Spinal cord (tissue), 9 donors: ENCODE measurements at regions not wholly inside any gene's neighbourhood (a gene's known extent, or its start where the extent isn't known, plus 50 kb on each side); places are given as distances from the start of the nearest gene placed in this dataset.

ENCODE experiments used
- DNase-seq, 6 donors: peaks; one replicate each; pipeline versions ENCODE4 v3.0.0 to v3.0.0-alpha.2; 2013 to 2015; ENCODE audit warnings: low spot score in 6 of 6, low read depth in 4 of 6
- H3K27ac ChIP-seq: one replicate; pipeline ENCODE4 v1.5.1; 2013; ENCODE audit warnings: low read depth, low read length, control low read depth
- H3K27me3 ChIP-seq: one replicate; pipeline ENCODE4 v1.6.1; 2013; ENCODE audit warnings: low read length; ENCODE audit not compliant: control insufficient read depth, insufficient read depth
- H3K36me3 ChIP-seq: one replicate; pipeline ENCODE4 v1.6.1; 2013; ENCODE audit warnings: low read length; ENCODE audit not compliant: control insufficient read depth, insufficient read depth
- H3K4me1 ChIP-seq: one replicate; pipeline ENCODE4 v1.6.1; 2013; ENCODE audit warnings: low read length; ENCODE audit not compliant: control insufficient read depth, insufficient read depth
- H3K4me3 ChIP-seq: one replicate; pipeline ENCODE4 v1.5.1; 2013; ENCODE audit warnings: low read depth, low read length, control low read depth
- H3K9me3 ChIP-seq: one replicate; pipeline ENCODE4 v1.6.1; 2013; ENCODE audit warnings: low read length; ENCODE audit not compliant: control insufficient read depth, insufficient read depth
- whole genome bisulfite sequencing: methylation state at CpG from one replicate; pipeline ENCODE4 v1.1.5; 2013; ENCODE audit warnings: missing lambda C conversion rate; ENCODE audit not compliant: insufficient coverage; 5-methylcytosine and 5-hydroxymethylcytosine counted together
- donor health status: healthy.

DNA sequence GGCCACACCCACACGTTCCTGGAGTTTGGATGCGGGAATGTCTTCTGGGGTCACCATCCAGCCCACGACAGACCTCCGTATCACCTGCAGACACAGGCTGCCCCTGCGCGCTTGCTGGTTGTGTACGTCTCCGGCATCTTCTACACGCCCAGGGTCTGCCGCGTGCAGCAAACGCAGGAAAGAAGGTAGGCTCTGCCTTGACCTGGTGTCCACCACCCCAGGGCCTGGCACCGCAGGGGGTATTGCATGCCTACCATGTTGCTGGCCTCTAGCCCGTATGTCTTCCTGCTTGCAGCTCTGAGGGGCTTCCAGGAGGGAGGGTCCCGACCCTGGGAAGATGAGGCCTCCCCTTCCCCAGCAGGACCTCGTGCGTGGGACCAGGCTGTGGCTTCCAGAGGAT is 298.8 kb upstream of the IRX4 start:
- H3K4me1 ChIP-seq: peaks cover 16% of the 10 kb centered on the region
- no peak for DNase-seq
- WGBS: 97% methylated on average over 17 of the region's 17 CpGs
- H3K9me3 ChIP-seq: no peaks in the 10 kb centered on the region
- H3K4me3 ChIP-seq: no peak overlapping the region
- H3K36me3 ChIP-seq: peaks cover 2% of the 10 kb centered on the region
- no peak overlapping the region for H3K27ac ChIP-seq
- no peaks in the 10 kb centered on the region for H3K27me3 ChIP-seq

DNA sequence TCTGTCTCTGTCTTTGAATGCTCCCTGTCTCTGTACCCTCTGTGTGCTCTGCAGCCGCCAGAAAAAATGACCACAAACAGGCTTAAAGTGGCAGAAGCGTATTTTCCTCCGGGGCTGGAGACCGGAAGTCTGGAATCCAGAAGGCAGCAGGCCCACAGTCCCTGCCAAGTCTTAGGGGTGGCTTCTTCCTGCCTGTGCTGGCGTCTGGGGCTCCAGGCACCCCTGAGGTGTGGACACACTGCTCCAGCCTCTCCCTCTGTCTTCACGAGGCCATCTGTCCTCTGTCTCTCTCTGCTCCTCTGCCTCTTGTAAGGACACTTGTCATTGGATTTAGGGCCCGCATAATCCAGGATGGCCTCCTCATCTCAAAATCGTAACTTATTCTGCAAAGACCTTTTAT is 298.4 kb upstream of the IRX4 start:
- 49% methylated on average over 8 of the region's 8 CpGs for WGBS
- no peaks in the 10 kb centered on the region for H3K27me3 ChIP-seq
- H3K27ac ChIP-seq: no peak overlapping the region
- H3K4me3 ChIP-seq: no peak overlapping the region
- H3K9me3 ChIP-seq: no peaks in the 10 kb centered on the region
- no peak for DNase-seq
- H3K36me3 ChIP-seq: peaks cover 2% of the 10 kb centered on the region
- H3K4me1 ChIP-seq: peaks cover 16% of the 10 kb centered on the region

DNA sequence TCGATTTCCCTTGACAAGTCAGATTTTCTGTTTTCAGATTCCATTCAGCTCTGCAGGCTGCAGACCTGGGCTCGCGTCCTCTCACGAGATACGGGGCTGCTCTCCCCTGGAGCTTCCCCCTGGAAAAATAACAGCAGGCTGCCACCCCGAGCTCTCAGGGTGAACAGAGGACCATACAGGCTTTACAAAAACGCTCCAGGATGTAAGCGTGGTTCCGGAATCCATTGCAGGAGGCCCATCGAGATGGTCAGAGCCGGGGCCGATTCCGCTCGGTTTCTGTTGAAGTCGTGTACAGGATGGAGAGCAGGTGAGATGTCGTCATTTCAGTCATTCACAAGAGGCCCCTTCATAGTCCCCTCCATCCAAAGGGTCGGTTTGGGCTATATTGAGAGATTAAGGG is 297.7 kb upstream of the IRX4 start:
- no peak overlapping the region for H3K27ac ChIP-seq
- 97% methylated on average over 14 of the region's 17 CpGs for WGBS
- H3K27me3 ChIP-seq: no peaks in the 10 kb centered on the region
- peaks cover 2% of the 10 kb centered on the region for H3K36me3 ChIP-seq
- peaks cover 16% of the 10 kb centered on the region for H3K4me1 ChIP-seq
- no peak for DNase-seq
- no peaks in the 10 kb centered on the region for H3K9me3 ChIP-seq
- no peak overlapping the region for H3K4me3 ChIP-seq

DNA sequence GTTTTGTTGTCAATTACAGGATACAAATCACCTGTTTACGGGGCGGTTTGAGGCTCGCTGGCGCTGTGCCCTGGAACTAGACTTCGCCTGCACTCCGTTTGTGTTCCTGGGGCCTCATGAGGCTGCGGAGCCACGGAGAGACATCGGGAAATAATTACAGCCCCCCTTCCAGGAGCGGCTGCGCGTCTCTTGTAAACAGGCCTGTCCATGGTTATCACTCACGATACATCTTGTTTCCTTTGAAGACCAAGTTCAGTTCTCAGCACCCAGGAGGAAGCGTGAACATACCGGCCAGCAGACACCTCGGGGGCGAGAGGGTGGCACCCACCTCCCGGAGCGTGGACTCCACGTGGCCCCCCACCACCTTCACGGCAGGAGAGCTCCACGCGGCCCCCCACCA is 297.1 kb upstream of the IRX4 start:
- Histone ChIP-seq H3K4me3 (no peak overlapping the region), H3K36me3 (peaks cover 2% of the 10 kb centered on the region), H3K27ac (no peak overlapping the region), H3K9me3 (no peaks in the 10 kb centered on the region), H3K27me3 (peaks cover 4% of the 10 kb centered on the region), H3K4me1 (peaks cover 16% of the 10 kb centered on the region)
- 54% methylated on average over 13 of the region's 23 CpGs for WGBS
- DNase-seq: no peak

DNA sequence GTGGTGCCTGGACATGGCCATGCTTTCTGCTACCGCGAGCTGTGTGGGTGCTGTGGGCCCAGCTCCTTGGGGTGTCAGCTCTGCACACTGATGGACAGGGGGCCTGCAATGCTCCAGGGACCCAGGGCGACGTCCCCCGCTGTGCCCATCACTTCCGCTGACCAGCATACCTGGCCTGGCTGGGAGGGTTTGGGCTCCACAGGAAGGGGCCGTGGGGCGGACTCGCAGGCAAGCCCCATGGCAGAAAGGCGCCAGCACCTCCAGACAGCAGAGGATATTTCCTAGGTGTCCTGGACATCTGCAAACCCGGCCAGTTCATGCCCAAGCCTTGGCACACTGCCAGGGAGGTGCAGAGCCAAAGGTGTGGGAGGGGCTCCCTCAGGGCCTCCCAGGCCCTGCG is 295.8 kb upstream of the IRX4 start:
- H3K27me3 ChIP-seq: peaks cover 4% of the 10 kb centered on the region
- no peak overlapping the region for H3K27ac ChIP-seq
- H3K4me3 ChIP-seq: no peak overlapping the region
- WGBS: 98% methylated on average over 12 of the region's 12 CpGs
- peaks cover 2% of the 10 kb centered on the region for H3K36me3 ChIP-seq
- DNase-seq: no peak
- H3K9me3 ChIP-seq: no peaks in the 10 kb centered on the region
- peaks cover 21% of the 10 kb centered on the region for H3K4me1 ChIP-seq

DNA sequence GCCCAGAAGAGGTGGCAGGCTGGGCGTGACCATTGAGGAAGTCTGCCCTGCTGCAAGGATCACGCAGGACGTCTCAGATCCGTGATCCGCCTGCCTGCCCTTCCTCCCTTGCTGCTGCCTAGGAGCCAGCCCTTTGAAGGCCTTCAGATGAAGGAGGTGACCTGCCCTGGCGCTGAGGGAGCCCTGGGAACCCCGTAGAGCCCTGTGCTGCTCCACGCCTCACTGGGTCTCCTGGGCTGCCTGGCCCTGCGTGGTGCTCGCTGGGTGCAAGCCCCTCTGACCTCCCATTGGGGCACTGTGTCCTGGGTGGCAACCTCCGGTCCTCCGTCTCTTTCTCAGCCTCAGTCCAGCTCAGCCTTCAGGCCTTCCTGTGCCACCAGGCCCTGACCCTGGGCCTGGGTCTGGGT is 295.3 kb upstream of the IRX4 start:
- H3K9me3 ChIP-seq: no peaks in the 10 kb centered on the region
- no peak for DNase-seq
- no peak overlapping the region for H3K27ac ChIP-seq
- peaks cover 2% of the 10 kb centered on the region for H3K36me3 ChIP-seq
- no peak overlapping the region for H3K4me3 ChIP-seq
- WGBS: 92% methylated on average over 12 of the region's 12 CpGs
- H3K4me1 ChIP-seq: peaks cover 21% of the 10 kb centered on the region
- peaks cover 4% of the 10 kb centered on the region for H3K27me3 ChIP-seq

DNA sequence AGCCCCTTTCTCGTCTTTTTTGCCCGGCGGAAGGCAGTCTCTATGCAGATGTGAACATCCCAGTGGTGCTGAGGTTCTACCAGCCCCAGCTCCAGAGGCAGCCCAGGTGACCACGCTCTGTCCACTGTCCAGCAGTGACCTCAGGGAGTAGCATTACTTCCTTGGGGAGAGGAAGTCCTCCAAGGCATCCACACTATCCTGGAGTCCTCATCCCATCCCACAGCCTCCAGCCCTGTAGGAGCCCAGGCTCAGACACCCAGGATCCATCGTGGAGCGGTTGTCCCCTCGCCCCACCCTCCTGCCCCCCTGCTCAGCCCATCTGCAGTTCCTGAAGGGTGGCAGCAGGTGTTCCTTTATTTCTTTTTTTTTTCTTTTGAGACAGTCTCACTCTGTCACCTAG is 294.5 kb upstream of the IRX4 start:
- Histone ChIP-seq H3K9me3 (no peaks in the 10 kb centered on the region), H3K36me3 (peaks cover 2% of the 10 kb centered on the region), H3K27me3 (peaks cover 4% of the 10 kb centered on the region), H3K4me1 (peaks cover 20% of the 10 kb centered on the region), H3K4me3 (no peak overlapping the region), H3K27ac (no peak overlapping the region)
- DNase-seq: no peak
- WGBS: 92% methylated on average over 7 of the region's 7 CpGs

DNA sequence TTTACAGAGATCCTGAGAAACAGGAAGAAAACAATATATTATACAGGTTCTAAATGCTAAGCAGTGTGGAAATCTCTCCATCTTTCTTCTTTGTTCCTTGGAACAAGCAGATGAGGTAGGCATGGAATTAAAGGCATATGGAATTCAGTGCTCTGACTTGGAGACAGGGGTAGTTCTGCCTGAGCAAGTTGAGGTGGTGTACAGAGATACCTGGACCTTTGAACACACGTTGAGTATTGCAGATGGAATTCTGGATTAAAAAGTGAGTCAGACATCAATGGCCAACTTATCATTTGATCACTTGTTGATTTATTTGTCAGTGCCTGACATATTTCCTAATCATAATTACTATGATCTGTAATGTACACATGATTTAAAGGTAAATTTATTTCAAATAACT is 293.9 kb upstream of the IRX4 start:
- Histone ChIP-seq H3K27ac (no peak overlapping the region), H3K27me3 (peaks cover 4% of the 10 kb centered on the region), H3K4me1 (peaks cover 20% of the 10 kb centered on the region), H3K4me3 (no peak overlapping the region), H3K36me3 (peaks cover 2% of the 10 kb centered on the region), H3K9me3 (no peaks in the 10 kb centered on the region)
- WGBS: no CpG with 5 or more reads among the region's 1 CpG
- no peak for DNase-seq

DNA sequence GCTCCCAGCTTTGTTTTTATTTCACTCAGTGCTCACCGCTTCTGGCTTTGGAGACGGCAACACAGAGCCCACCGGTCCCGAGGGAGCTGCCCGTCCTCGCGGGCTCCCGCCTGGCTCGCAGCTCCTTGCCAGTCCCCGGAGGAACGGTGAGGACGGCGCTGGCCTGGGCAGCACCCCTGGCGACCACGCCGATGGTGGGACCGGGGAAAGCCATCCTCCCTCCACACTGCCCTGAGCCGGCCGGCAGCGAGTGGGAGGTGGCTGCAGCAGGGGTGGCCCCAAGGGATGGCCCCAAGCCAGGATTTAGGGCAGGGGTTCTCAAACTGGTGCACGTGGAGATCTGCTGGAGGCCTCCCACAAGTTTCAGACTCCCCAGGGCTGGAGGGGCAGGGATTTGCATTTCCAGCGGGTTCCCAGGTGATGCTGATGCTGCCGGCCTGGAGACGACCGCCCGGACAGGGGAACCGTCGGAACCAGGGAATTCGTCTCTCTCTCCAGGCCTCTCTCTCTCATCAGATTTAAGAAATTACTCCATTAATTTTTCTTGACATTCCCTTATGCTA is 293.2 kb upstream of the IRX4 start:
- H3K36me3 ChIP-seq: peaks cover 2% of the 10 kb centered on the region
- H3K9me3 ChIP-seq: no peaks in the 10 kb centered on the region
- H3K27me3 ChIP-seq: peaks cover 8% of the 10 kb centered on the region
- no peak overlapping the region for H3K27ac ChIP-seq
- H3K4me3 ChIP-seq: no peak overlapping the region
- WGBS: 78% methylated on average over 10 of the region's 29 CpGs
- no peak for DNase-seq
- H3K4me1 ChIP-seq: peaks cover 17% of the 10 kb centered on the region

DNA sequence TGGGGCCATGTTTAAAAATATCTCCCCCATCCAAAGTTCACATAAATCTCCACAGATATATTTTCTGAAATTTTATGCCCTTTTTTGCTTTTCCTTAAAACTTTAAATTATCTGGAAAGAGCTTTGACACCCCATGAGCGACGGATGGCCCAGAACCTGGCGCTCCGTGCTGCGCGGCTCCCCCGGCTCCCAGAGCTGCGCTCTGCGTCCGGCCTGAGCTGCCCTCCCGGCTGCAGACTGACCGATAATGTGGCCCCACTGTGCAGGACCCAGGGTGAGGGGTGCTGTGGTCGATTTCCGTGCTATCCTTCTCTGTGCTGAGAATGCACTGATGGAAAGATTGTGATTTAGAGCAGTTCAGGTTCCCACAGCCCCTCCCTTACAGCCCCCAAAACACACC is 292.3 kb upstream of the IRX4 start:
- Histone ChIP-seq H3K36me3 (peaks cover 2% of the 10 kb centered on the region), H3K4me3 (no peak overlapping the region), H3K4me1 (peaks cover 21% of the 10 kb centered on the region), H3K9me3 (no peaks in the 10 kb centered on the region), H3K27me3 (peaks cover 11% of the 10 kb centered on the region), H3K27ac (no peak overlapping the region)
- no peak for DNase-seq
- WGBS: 90% methylated on average over 2 of the region's 14 CpGs
